A549 (cell line): ENCODE measurements at regions not wholly inside any gene's neighbourhood (a gene's known extent, or its start where the extent isn't known, plus 50 kb on each side); places are given as distances from the start of the nearest gene placed in this dataset.

Experiments
- CHD4 ChIP-seq: fragments of 200-600 bp; sonication (generic); IDR thresholded peaks from 2 replicates; pipeline ENCODE4 v1.6.1; 2016; ENCODE audit warnings: antibody characterized with exemption, mild to moderate bottlenecking, borderline replicate concordance
- EP300 ChIP-seq, 2 experiments: fragments of >200 bp; sonication (Bioruptor Twin); formaldehyde crosslinking; IDR thresholded peaks; 2 replicates in 1 of 2; 3 replicates in 1 of 2; pipeline ENCODE4 v1.6.1; 2016 to 2017
- FOSL2 ChIP-seq, 2 experiments: fragments of 450-650 bp in 1 of 2; fragments of >200 bp in 1 of 2; sonication (Bioruptor Twin) in 1 of 2; formaldehyde crosslinking; IDR thresholded peaks; 2 replicates each; pipeline versions ENCODE4 v1.5.0 to v1.6.1; 2016 to 2020; ENCODE audit warnings: mild to moderate bottlenecking in 1 of 2, moderate library complexity in 1 of 2
- NFE2L2 ChIP-seq: fragments of 150-350 bp; conservative IDR thresholded peaks from 2 replicates; pipeline ENCODE4 v1.6.1; 2014; ENCODE audit warnings: low read length
- NR3C1 ChIP-seq: fragments of >200 bp; sonication (Bioruptor Twin); formaldehyde crosslinking; IDR thresholded peaks from 3 replicates; pipeline ENCODE4 v1.6.1; 2017
- RAD21 ChIP-seq, 2 experiments: fragments of >200 bp in 1 of 2; sonication (Bioruptor Twin) in 1 of 2; formaldehyde crosslinking in 1 of 2; IDR thresholded peaks in 1 of 2; conservative IDR thresholded peaks in 1 of 2; 2 replicates in 1 of 2; 3 replicates in 1 of 2; pipeline ENCODE4 v1.6.1; 2012 to 2018; ENCODE audit warnings: inconsistent platforms in 1 of 2
- RFX5 ChIP-seq: fragments of 450-650 bp; IDR thresholded peaks from 2 replicates; pipeline ENCODE4 v1.7.1; 2014; ENCODE audit warnings: antibody characterized with exemption, mild to moderate bottlenecking, moderate library complexity
- RNF2 ChIP-seq: fragments of 200-600 bp; sonication (generic); IDR thresholded peaks from 2 replicates; pipeline ENCODE4 v1.6.1; 2016; ENCODE audit warnings: low read depth, mild to moderate bottlenecking, antibody characterized with exemption, moderate library complexity, borderline replicate concordance
- SREBF2 ChIP-seq: fragments of 450-650 bp; IDR thresholded peaks from 2 replicates; pipeline ENCODE4 v1.6.1; 2014; ENCODE audit warnings: mild to moderate bottlenecking, moderate library complexity
- TP53 ChIP-seq: fragments of 250-450 bp; sonication (Bioruptor Pico); IDR thresholded peaks from 2 replicates; pipeline ENCODE4 v1.5.0; 2021; ENCODE audit warnings: mild to moderate bottlenecking, moderate library complexity
- TF ChIP-seq, protein P1 (sequence below): fragments of >200 bp; sonication (Bioruptor Twin); formaldehyde crosslinking; IDR thresholded peaks from 3 replicates; pipeline ENCODE4 v1.5.1; 2016
- TF ChIP-seq, protein P2 (sequence below): IDR thresholded peaks from 2 replicates; pipeline ENCODE4 v1.6.1; 2012
- TF ChIP-seq, protein P3 (sequence below): IDR thresholded peaks from 2 replicates; pipeline ENCODE4 v1.6.1; 2012; ENCODE audit warnings: low read depth, borderline replicate concordance
- TF ChIP-seq, protein P4 (sequence below): fragments of 150-350 bp; IDR thresholded peaks from 2 replicates; pipeline ENCODE4 v1.6.1; 2014; ENCODE audit warnings: low read depth, mild to moderate bottlenecking, low read length

DNA sequence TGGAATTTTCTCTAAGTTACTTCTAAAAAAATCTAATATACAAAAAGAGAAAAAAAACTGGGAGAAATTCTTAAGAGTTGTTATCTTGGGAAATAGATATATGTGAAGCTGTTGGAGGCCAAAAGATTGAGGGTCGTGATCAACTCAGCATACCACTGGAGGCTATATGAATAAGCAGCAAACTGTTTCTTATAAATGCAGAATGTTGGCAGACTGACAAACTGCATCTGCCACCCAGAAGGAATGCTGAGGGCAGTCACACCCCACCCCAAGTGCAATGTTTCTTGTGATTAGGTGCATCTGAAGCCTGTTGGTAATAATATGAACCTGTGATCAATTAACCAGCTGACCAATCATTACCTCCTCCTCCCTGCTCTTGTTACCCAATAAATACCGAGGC is 818.6 kb upstream of the MGAT4C start:
- TF ChIP-seq FOSL2 (IDR thresholded peaks at IDR 0.05) (no peak), FOSL2 (CRISPR knock-in tag; IDR thresholded peaks at IDR 0.05) (no peak), EP300 (IDR thresholded peaks at IDR 0.05) (no peak), RFX5 (no peak), CHD4 (no peak), NFE2L2 (no peak), TP53 (CRISPR knock-in tag) (no peak), NR3C1 (no peak), RAD21 (conservative IDR thresholded peaks at IDR 0.05 in 1 of 2, IDR thresholded peaks at IDR 0.05 in 1 of 2) (no peak), RNF2 (no peak), SREBF2 (no peak)
- TF ChIP-seq, protein P1, sequence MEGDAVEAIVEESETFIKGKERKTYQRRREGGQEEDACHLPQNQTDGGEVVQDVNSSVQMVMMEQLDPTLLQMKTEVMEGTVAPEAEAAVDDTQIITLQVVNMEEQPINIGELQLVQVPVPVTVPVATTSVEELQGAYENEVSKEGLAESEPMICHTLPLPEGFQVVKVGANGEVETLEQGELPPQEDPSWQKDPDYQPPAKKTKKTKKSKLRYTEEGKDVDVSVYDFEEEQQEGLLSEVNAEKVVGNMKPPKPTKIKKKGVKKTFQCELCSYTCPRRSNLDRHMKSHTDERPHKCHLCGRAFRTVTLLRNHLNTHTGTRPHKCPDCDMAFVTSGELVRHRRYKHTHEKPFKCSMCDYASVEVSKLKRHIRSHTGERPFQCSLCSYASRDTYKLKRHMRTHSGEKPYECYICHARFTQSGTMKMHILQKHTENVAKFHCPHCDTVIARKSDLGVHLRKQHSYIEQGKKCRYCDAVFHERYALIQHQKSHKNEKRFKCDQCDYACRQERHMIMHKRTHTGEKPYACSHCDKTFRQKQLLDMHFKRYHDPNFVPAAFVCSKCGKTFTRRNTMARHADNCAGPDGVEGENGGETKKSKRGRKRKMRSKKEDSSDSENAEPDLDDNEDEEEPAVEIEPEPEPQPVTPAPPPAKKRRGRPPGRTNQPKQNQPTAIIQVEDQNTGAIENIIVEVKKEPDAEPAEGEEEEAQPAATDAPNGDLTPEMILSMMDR, result no peak
- TF ChIP-seq, protein P2, sequence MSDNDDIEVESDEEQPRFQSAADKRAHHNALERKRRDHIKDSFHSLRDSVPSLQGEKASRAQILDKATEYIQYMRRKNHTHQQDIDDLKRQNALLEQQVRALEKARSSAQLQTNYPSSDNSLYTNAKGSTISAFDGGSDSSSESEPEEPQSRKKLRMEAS, result no peak
- TF ChIP-seq, protein P3, sequence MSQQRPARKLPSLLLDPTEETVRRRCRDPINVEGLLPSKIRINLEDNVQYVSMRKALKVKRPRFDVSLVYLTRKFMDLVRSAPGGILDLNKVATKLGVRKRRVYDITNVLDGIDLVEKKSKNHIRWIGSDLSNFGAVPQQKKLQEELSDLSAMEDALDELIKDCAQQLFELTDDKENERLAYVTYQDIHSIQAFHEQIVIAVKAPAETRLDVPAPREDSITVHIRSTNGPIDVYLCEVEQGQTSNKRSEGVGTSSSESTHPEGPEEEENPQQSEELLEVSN, result no peak
- TF ChIP-seq, protein P4, sequence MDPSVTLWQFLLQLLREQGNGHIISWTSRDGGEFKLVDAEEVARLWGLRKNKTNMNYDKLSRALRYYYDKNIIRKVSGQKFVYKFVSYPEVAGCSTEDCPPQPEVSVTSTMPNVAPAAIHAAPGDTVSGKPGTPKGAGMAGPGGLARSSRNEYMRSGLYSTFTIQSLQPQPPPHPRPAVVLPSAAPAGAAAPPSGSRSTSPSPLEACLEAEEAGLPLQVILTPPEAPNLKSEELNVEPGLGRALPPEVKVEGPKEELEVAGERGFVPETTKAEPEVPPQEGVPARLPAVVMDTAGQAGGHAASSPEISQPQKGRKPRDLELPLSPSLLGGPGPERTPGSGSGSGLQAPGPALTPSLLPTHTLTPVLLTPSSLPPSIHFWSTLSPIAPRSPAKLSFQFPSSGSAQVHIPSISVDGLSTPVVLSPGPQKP, result no peak
